HUES48 (cell line): ENCODE measurements at regions not wholly inside any gene's neighbourhood (a gene's known extent, or its start where the extent isn't known, plus 50 kb on each side); places are given as distances from the start of the nearest gene placed in this dataset.
"Not testable (repeated sequence)": the region's sequence is repeated elsewhere in the genome, so short reads cannot be mapped to it uniquely, and the experiment has no call there.

Experiments used
- H3K27ac ChIP-seq: one replicate; pipeline ENCODE4 v1.7.0; 2013; ENCODE audit warnings: low read depth, low read length, inconsistent platforms
- H3K27me3 ChIP-seq: 2 replicates; pipeline ENCODE4 v1.6.1; 2013; ENCODE audit warnings: mild to moderate bottlenecking, low read length; ENCODE audit not compliant: control insufficient read depth, insufficient read depth
- H3K36me3 ChIP-seq: 2 replicates; pipeline ENCODE4 v1.6.1; 2013; ENCODE audit warnings: low read length; ENCODE audit not compliant: control insufficient read depth, insufficient read depth
- H3K4me1 ChIP-seq: 2 replicates; pipeline ENCODE4 v1.6.1; 2013; ENCODE audit warnings: mild to moderate bottlenecking, low read length; ENCODE audit not compliant: control insufficient read depth, insufficient read depth
- H3K4me3 ChIP-seq: 2 replicates; pipeline ENCODE4 v1.5.1; 2013; ENCODE audit warnings: mild to moderate bottlenecking, low read depth, low read length
- H3K9ac ChIP-seq: 2 replicates; pipeline ENCODE4 v1.6.1; 2013; ENCODE audit warnings: mild to moderate bottlenecking, low read depth, low read length, moderate library complexity
- H3K9me3 ChIP-seq: 2 replicates; pipeline ENCODE4 v1.6.1; 2013; ENCODE audit warnings: low read length; ENCODE audit not compliant: control insufficient read depth, insufficient read depth

GRCh38 chr9:92242260-92243136 is 51.0 kb downstream of the IARS1 start:
- Histone ChIP-seq H3K9me3 (no peaks in the 10 kb centered on the region), H3K36me3 (peaks cover 100% of the 10 kb centered on the region), H3K4me1 (no peaks in the 10 kb centered on the region), H3K9ac (no peak overlapping the region), H3K27ac (no peak overlapping the region), H3K27me3 (no peaks in the 10 kb centered on the region), H3K4me3 (no peak overlapping the region)

GRCh38 chr9:92236915-92237314 is 56.6 kb downstream of the IARS1 start:
- no peak overlapping the region for H3K27ac ChIP-seq
- H3K36me3 ChIP-seq = peaks cover 96% of the 10 kb centered on the region
- H3K9ac ChIP-seq = no peak overlapping the region
- no peak overlapping the region for H3K4me3 ChIP-seq
- no peaks in the 10 kb centered on the region for H3K27me3 ChIP-seq
- H3K4me1 ChIP-seq = no peaks in the 10 kb centered on the region
- no peaks in the 10 kb centered on the region for H3K9me3 ChIP-seq

GRCh38 chr9:92236465-92236864 is 57.0 kb downstream of the IARS1 start:
- H3K4me3 ChIP-seq = no peak overlapping the region
- H3K9ac ChIP-seq = no peak overlapping the region
- no peaks in the 10 kb centered on the region for H3K9me3 ChIP-seq
- no peaks in the 10 kb centered on the region for H3K4me1 ChIP-seq
- H3K36me3 ChIP-seq = peaks cover 96% of the 10 kb centered on the region
- no peak overlapping the region for H3K27ac ChIP-seq
- H3K27me3 ChIP-seq = no peaks in the 10 kb centered on the region

- H3K27ac ChIP-seq = no peak overlapping the region
- H3K4me1 ChIP-seq = no peaks in the 10 kb centered on the region
- H3K9ac ChIP-seq = no peak overlapping the region
- no peaks in the 10 kb centered on the region for H3K9me3 ChIP-seq
- H3K36me3 ChIP-seq = peaks cover 92% of the 10 kb centered on the region
- no peak overlapping the region for H3K4me3 ChIP-seq
- no peaks in the 10 kb centered on the region for H3K27me3 ChIP-seq
Measured at GRCh38 chr9:92234514-92234913, 59.0 kb downstream of the IARS1 start.

- H3K27me3 ChIP-seq = no peaks in the 10 kb centered on the region
- no peak overlapping the region for H3K9ac ChIP-seq
- H3K4me1 ChIP-seq = no peaks in the 10 kb centered on the region
- H3K27ac ChIP-seq = no peak overlapping the region
- no peak overlapping the region for H3K4me3 ChIP-seq
- peaks cover 8% of the 10 kb centered on the region for H3K9me3 ChIP-seq
- H3K36me3 ChIP-seq = peaks cover 84% of the 10 kb centered on the region
Measured at GRCh38 chr9:92232190-92232589, 61.3 kb downstream of the IARS1 start.

GRCh38 chr9:92228628-92229027 is 64.9 kb downstream of the IARS1 start:
- no peak overlapping the region for H3K27ac ChIP-seq
- no peaks in the 10 kb centered on the region for H3K27me3 ChIP-seq
- H3K9me3 ChIP-seq = peaks cover 8% of the 10 kb centered on the region
- no peak overlapping the region for H3K9ac ChIP-seq
- no peak overlapping the region for H3K4me3 ChIP-seq
- peaks cover 82% of the 10 kb centered on the region for H3K36me3 ChIP-seq
- H3K4me1 ChIP-seq = no peaks in the 10 kb centered on the region

- no peak overlapping the region for H3K4me3 ChIP-seq
- no peak overlapping the region for H3K27ac ChIP-seq
- H3K4me1 ChIP-seq = no peaks in the 10 kb centered on the region
- no peak overlapping the region for H3K9ac ChIP-seq
- no peaks in the 10 kb centered on the region for H3K27me3 ChIP-seq
- peaks cover 8% of the 10 kb centered on the region for H3K9me3 ChIP-seq
- peaks cover 76% of the 10 kb centered on the region for H3K36me3 ChIP-seq
Measured at GRCh38 chr9:92224177-92224576, 69.3 kb downstream of the IARS1 start.

GRCh38 chr9:92223758-92224157 is 69.7 kb downstream of the IARS1 start:
- no peak overlapping the region for H3K27ac ChIP-seq
- H3K4me1 ChIP-seq = no peaks in the 10 kb centered on the region
- no peaks in the 10 kb centered on the region for H3K27me3 ChIP-seq
- no peak overlapping the region for H3K9ac ChIP-seq
- peaks cover 72% of the 10 kb centered on the region for H3K36me3 ChIP-seq
- H3K4me3 ChIP-seq = no peak overlapping the region
- H3K9me3 ChIP-seq = peaks cover 5% of the 10 kb centered on the region

GRCh38 chr9:92208693-92209524 is 84.6 kb downstream of the IARS1 start:
- no peak overlapping the region for H3K27ac ChIP-seq
- no peak overlapping the region for H3K4me3 ChIP-seq
- no peak overlapping the region for H3K9ac ChIP-seq
- no peaks in the 10 kb centered on the region for H3K9me3 ChIP-seq
- no peaks in the 10 kb centered on the region for H3K27me3 ChIP-seq
- peaks cover 58% of the 10 kb centered on the region for H3K36me3 ChIP-seq
- H3K4me1 ChIP-seq = no peaks in the 10 kb centered on the region

- Histone ChIP-seq H3K27ac (no peak overlapping the region), H3K9me3 (no peaks in the 10 kb centered on the region), H3K4me1 (no peaks in the 10 kb centered on the region), H3K4me3 (no peak overlapping the region), H3K9ac (no peak overlapping the region), H3K27me3 (no peaks in the 10 kb centered on the region), H3K36me3 (peaks cover 34% of the 10 kb centered on the region)
Measured at GRCh38 chr9:92206488-92206887, 87.0 kb downstream of the IARS1 start.

- H3K27ac ChIP-seq, H3K9me3 ChIP-seq, H3K4me3 ChIP-seq, H3K36me3 ChIP-seq, H3K9ac ChIP-seq, H3K4me1 ChIP-seq, H3K27me3 ChIP-seq: not testable (repeated sequence)
Measured at GRCh38 chr9:92203887-92204286, 88.7 kb upstream of the SPTLC1 start.
